ENCODE measurements at regions not wholly inside any gene's neighbourhood (a gene's known extent, or its start where the extent isn't known, plus 50 kb on each side); places are given as distances from the start of the nearest gene placed in this dataset.

- TF ChIP-seq EZH2 (IDR thresholded peaks at IDR 0.05; ENCODE audit: low read length, missing control alignments) (no peak), CTCF (conservative IDR thresholded peaks at IDR 0.05 in 1 of 2, IDR thresholded peaks at IDR 0.05 in 1 of 2; ENCODE audit: low read depth in 1 of 2, low read length in 2 of 2) (no peak)
These were observed 310.1 kb upstream of the RASGEF1B start for GRCh38 chr4:81781799-81782198.
